ENCODE measurements at regions not wholly inside any gene's neighbourhood (a gene's known extent, or its start where the extent isn't known, plus 50 kb on each side); places are given as distances from the start of the nearest gene placed in this dataset.

- no peak for DNase-seq
Measured at GRCh38 chr5:18119156-18119785, 485.0 kb downstream of the TAF11L14 start.

- DNase-seq = no peak
Measured at GRCh38 chr5:18141222-18141621, 507.0 kb downstream of the TAF11L14 start.

GRCh38 chr5:18142831-18143230 is 508.6 kb downstream of the TAF11L14 start:
- no peak for DNase-seq

- DNase-seq = no peak
Measured at GRCh38 chr5:18152671-18153070, 518.4 kb downstream of the TAF11L14 start.

GRCh38 chr5:18158166-18158565 is 523.9 kb downstream of the TAF11L14 start:
- DNase-seq = no peak

- DNase-seq = no peak
Measured at GRCh38 chr5:18159331-18159730, 525.1 kb downstream of the TAF11L14 start.

- DNase-seq = no peak
Measured at GRCh38 chr5:18171684-18172083, 537.4 kb downstream of the TAF11L14 start.

- no peak for DNase-seq
Measured at GRCh38 chr5:18179579-18179978, 545.3 kb downstream of the TAF11L14 start.

- DNase-seq = no peak
Measured at GRCh38 chr5:18181575-18181974, 547.3 kb downstream of the TAF11L14 start.

GRCh38 chr5:18195910-18196309 is 561.6 kb downstream of the TAF11L14 start:
- no peak for DNase-seq

GRCh38 chr5:18197734-18198133 is 563.5 kb downstream of the TAF11L14 start:
- no peak for DNase-seq

GRCh38 chr5:18202164-18202563 is 567.9 kb downstream of the TAF11L14 start:
- no peak for DNase-seq

- no peak for DNase-seq
Measured at GRCh38 chr5:18203296-18203695, 569.0 kb downstream of the TAF11L14 start.

GRCh38 chr5:18213666-18214065 is 579.4 kb downstream of the TAF11L14 start:
- no peak for DNase-seq

- no peak for DNase-seq
Measured at GRCh38 chr5:18216016-18216415, 581.8 kb downstream of the TAF11L14 start.

GRCh38 chr5:18216729-18217128 is 582.5 kb downstream of the TAF11L14 start:
- no peak for DNase-seq

GRCh38 chr5:18219241-18219640 is 585.0 kb downstream of the TAF11L14 start:
- DNase-seq = no peak

- DNase-seq = no peak
Measured at GRCh38 chr5:18220631-18221030, 586.4 kb downstream of the TAF11L14 start.

- no peak for DNase-seq
Measured at GRCh38 chr5:18236386-18236785, 602.1 kb downstream of the TAF11L14 start.

GRCh38 chr5:18238321-18238720 is 604.1 kb downstream of the TAF11L14 start:
- no peak for DNase-seq

GRCh38 chr5:18240971-18241370 is 606.7 kb downstream of the TAF11L14 start:
- no peak for DNase-seq

- DNase-seq = no peak
Measured at GRCh38 chr5:18243846-18244245, 609.6 kb downstream of the TAF11L14 start.

- DNase-seq = no peak
Measured at GRCh38 chr5:18244309-18244708, 610.0 kb downstream of the TAF11L14 start.

- no peak for DNase-seq
Measured at GRCh38 chr5:18252559-18252958, 618.3 kb downstream of the TAF11L14 start.

- DNase-seq = no peak
Measured at GRCh38 chr5:18264126-18264882, 630.0 kb downstream of the TAF11L14 start.

All from NCI-H1436 treated with DMSO at 0.1 percent for 48 hours (cell line).